Mesenchymal stem cell (in vitro differentiated cells and primary cell): ENCODE measurements at regions not wholly inside any gene's neighbourhood (a gene's known extent, or its start where the extent isn't known, plus 50 kb on each side); places are given as distances from the start of the nearest gene placed in this dataset.

Experiments used
- DNase-seq: peaks from one replicate; pipeline ENCODE4 v3.0.0-alpha.2; 2013
- H2AFZ ChIP-seq: one replicate; pipeline ENCODE4 v1.6.1; 2013; ENCODE audit warnings: low read depth, mild to moderate bottlenecking, control low read depth, inconsistent platforms, low read length, moderate library complexity
- H2AK5ac ChIP-seq: 2 replicates; pipeline ENCODE4 v1.6.1; 2013; ENCODE audit warnings: low read length, moderate library complexity, mild to moderate bottlenecking, inconsistent platforms; ENCODE audit not compliant: severe bottlenecking
- H2BK120ac ChIP-seq: one replicate; pipeline ENCODE4 v1.6.1; 2013; ENCODE audit warnings: low read depth, mild to moderate bottlenecking, inconsistent platforms, low read length, moderate library complexity
- H2BK12ac ChIP-seq, 2 experiments: one replicate each; pipeline ENCODE4 v1.6.1; 2013; ENCODE audit warnings: inconsistent platforms in 2 of 2, low read length in 2 of 2, mild to moderate bottlenecking in 2 of 2, moderate library complexity in 2 of 2, control low read depth in 1 of 2
- H2BK15ac ChIP-seq: one replicate; pipeline ENCODE4 v1.6.1; 2013; ENCODE audit warnings: mild to moderate bottlenecking, low read depth, inconsistent platforms; ENCODE audit not compliant: poor library complexity, severe bottlenecking
- H2BK5ac ChIP-seq: 2 replicates; pipeline ENCODE4 v1.6.1; 2013; ENCODE audit warnings: low read depth, mild to moderate bottlenecking, low read length, control low read depth, inconsistent platforms; ENCODE audit not compliant: poor library complexity, severe bottlenecking
- H3K14ac ChIP-seq, 2 experiments: one replicate each; pipeline ENCODE4 v1.6.1; 2013; ENCODE audit warnings: inconsistent platforms in 2 of 2, low read length in 2 of 2, control low read depth in 1 of 2, mild to moderate bottlenecking in 1 of 2, moderate library complexity in 1 of 2
- H3K18ac ChIP-seq, 2 experiments: one replicate each; pipeline ENCODE4 v1.6.1; 2013; ENCODE audit warnings: inconsistent platforms in 2 of 2, low read length in 2 of 2, control low read depth in 1 of 2, low read depth in 1 of 2, mild to moderate bottlenecking in 1 of 2
- H3K23ac ChIP-seq, 2 experiments: one replicate each; pipeline ENCODE4 v1.6.1; 2013; ENCODE audit warnings: inconsistent platforms in 2 of 2, low read length in 2 of 2, mild to moderate bottlenecking in 2 of 2, moderate library complexity in 2 of 2, control low read depth in 1 of 2
- H3K27ac ChIP-seq: 2 replicates; pipeline ENCODE4 v1.5.1; 2013; ENCODE audit warnings: mild to moderate bottlenecking, moderate library complexity, low read length, control low read depth, inconsistent platforms; ENCODE audit not compliant: poor library complexity, severe bottlenecking
- H3K27me3 ChIP-seq, 2 experiments: 2 replicates each; pipeline versions ENCODE4 v1.6.1 to v1.7.0; 2013; ENCODE audit warnings: low read length in 2 of 2, mild to moderate bottlenecking in 2 of 2, moderate library complexity in 2 of 2, control low read depth in 1 of 2, inconsistent platforms in 1 of 2; ENCODE audit not compliant: control insufficient read depth in 1 of 2, insufficient read depth in 1 of 2
- H3K36me3 ChIP-seq, 2 experiments: 2 replicates each; pipeline versions ENCODE4 v1.6.1 to v1.7.0; 2013; ENCODE audit warnings: low read length in 2 of 2, control low read depth in 1 of 2, inconsistent platforms in 1 of 2, low read depth in 1 of 2, mild to moderate bottlenecking in 1 of 2; ENCODE audit not compliant: insufficient read depth in 2 of 2, control insufficient read depth in 1 of 2
- H3K4ac ChIP-seq, 2 experiments: one replicate each; pipeline ENCODE4 v1.6.1; 2013; ENCODE audit warnings: inconsistent platforms in 2 of 2, low read length in 2 of 2, mild to moderate bottlenecking in 2 of 2, moderate library complexity in 2 of 2, control low read depth in 1 of 2, low read depth in 1 of 2
- H3K4me1 ChIP-seq: 2 replicates; pipeline ENCODE4 v1.6.1; 2013; ENCODE audit warnings: low read depth, low read length, control low read depth; ENCODE audit not compliant: control insufficient read depth, insufficient read depth
- H3K4me2 ChIP-seq: 2 replicates; pipeline ENCODE4 v1.6.1; 2013; ENCODE audit warnings: low read length, mild to moderate bottlenecking, inconsistent platforms; ENCODE audit not compliant: poor library complexity, severe bottlenecking
- H3K4me3 ChIP-seq, 2 experiments: 2 replicates each; pipeline versions ENCODE4 v1.5.1 to v1.7.0; 2013; ENCODE audit warnings: low read length in 2 of 2, mild to moderate bottlenecking in 2 of 2, control low read depth in 1 of 2, low read depth in 1 of 2; ENCODE audit not compliant: insufficient read depth in 1 of 2
- H3K79me1 ChIP-seq: replicated peaks from 2 replicates; pipeline ENCODE4 v1.6.1; 2013; ENCODE audit warnings: mild to moderate bottlenecking, control low read depth, low read length, inconsistent platforms; ENCODE audit not compliant: poor library complexity, severe bottlenecking
- H3K9ac ChIP-seq: 2 replicates; pipeline ENCODE4 v1.7.0; 2013; ENCODE audit warnings: mild to moderate bottlenecking, low read length, moderate library complexity
- H3K9me3 ChIP-seq: 2 replicates; pipeline ENCODE4 v1.7.0; 2013; ENCODE audit warnings: mild to moderate bottlenecking, low read length; ENCODE audit not compliant: control insufficient read depth
- H4K8ac ChIP-seq: one replicate; pipeline ENCODE4 v1.6.1; 2013; ENCODE audit warnings: inconsistent platforms, mild to moderate bottlenecking, low read length, moderate library complexity
- H4K91ac ChIP-seq: one replicate; pipeline ENCODE4 v1.6.1; 2013; ENCODE audit warnings: mild to moderate bottlenecking, low read length, inconsistent platforms
- WGBS: methylation state at CpG from one replicate; pipeline ENCODE4 v1.1.7; 2013; ENCODE audit warnings: mixed read lengths; 5-methylcytosine and 5-hydroxymethylcytosine counted together

DNA sequence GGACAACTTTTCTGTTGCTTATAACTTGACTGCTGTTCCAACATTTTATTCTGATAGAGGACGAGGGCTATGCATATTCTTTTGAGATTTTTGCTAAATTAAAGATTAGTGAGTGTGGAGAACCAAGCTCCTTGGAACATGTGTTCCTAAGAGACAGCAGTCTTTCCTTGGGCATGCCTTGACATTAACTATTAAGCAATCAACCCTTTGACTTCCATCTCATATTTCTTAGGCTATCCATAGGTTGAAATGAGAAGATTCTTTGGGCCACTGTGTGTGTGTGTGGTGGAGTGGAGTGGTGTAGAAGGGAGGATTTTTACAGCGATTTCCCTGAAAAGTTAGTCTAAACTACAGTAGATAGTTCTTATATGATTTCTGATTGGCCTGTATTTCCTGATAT, 127.4 kb upstream of the POF1B start:
- Histone ChIP-seq H2BK15ac (no peak overlapping the region), H4K8ac (no peak overlapping the region), H2BK5ac (no peak overlapping the region), H3K4ac (no peak overlapping the region), H2AFZ (no peak overlapping the region), H3K79me1 (no peaks in the 10 kb centered on the region), H2AK5ac (no peak overlapping the region), H3K9me3 (no peaks in the 10 kb centered on the region), H3K27ac (no peak overlapping the region), H3K18ac (no peak overlapping the region), H3K27me3 (no peaks in the 10 kb centered on the region), H3K23ac (no peak overlapping the region), H2BK12ac (no peak overlapping the region), H3K4me3 (no peak overlapping the region), H2BK120ac (no peak overlapping the region), H3K4me2 (no peak overlapping the region), H4K91ac (no peak overlapping the region), H3K36me3 (no peaks in the 10 kb centered on the region), H3K9ac (no peak overlapping the region), H3K14ac (no peak overlapping the region), H3K4me1 (no peaks in the 10 kb centered on the region)
- DNase-seq: no peak
- WGBS: 100% methylated on average over 1 of the region's 2 CpGs

DNA sequence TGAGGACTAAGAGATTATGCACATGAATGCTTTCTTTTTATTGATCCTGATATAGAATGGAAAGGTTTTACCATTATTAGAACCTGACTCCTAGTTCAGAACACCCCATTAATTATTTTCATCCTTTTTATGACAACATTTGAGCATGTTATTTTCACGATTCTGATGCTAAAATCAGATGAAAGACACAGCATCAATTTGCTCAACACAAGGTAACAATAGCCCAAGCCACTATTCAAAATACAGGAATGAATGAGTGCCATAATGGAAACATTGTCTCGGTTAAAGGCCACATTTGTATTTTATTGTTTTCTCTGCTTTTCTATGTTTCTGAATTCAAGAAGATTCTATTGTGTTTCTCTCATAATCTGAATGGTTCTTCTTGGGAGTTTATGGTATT, 126.3 kb upstream of the POF1B start:
- no peak overlapping the region for H2BK5ac ChIP-seq
- H3K27me3 ChIP-seq: no peaks in the 10 kb centered on the region
- no peak overlapping the region for H3K4ac ChIP-seq
- H3K27ac ChIP-seq: no peak overlapping the region
- no peaks in the 10 kb centered on the region for H3K4me1 ChIP-seq
- no peak overlapping the region for H2BK12ac ChIP-seq
- no peak overlapping the region for H3K9ac ChIP-seq
- no peak overlapping the region for H4K8ac ChIP-seq
- H3K4me2 ChIP-seq: no peak overlapping the region
- WGBS: no CpG with 5 or more reads among the region's 2 CpGs
- no peak overlapping the region for H4K91ac ChIP-seq
- H2AFZ ChIP-seq: no peak overlapping the region
- no peaks in the 10 kb centered on the region for H3K9me3 ChIP-seq
- H3K14ac ChIP-seq: no peak overlapping the region
- H2AK5ac ChIP-seq: no peak overlapping the region
- no peak overlapping the region for H3K4me3 ChIP-seq
- H3K18ac ChIP-seq: no peak overlapping the region
- H2BK15ac ChIP-seq: no peak overlapping the region
- no peaks in the 10 kb centered on the region for H3K79me1 ChIP-seq
- H2BK120ac ChIP-seq: no peak overlapping the region
- no peak for DNase-seq
- no peaks in the 10 kb centered on the region for H3K36me3 ChIP-seq
- no peak overlapping the region for H3K23ac ChIP-seq

- no peak for DNase-seq
- Histone ChIP-seq H4K8ac (no peak overlapping the region), H3K4me1 (no peaks in the 10 kb centered on the region), H3K18ac (no peak overlapping the region), H3K27me3 (no peaks in the 10 kb centered on the region), H3K4ac (no peak overlapping the region), H3K4me2 (no peak overlapping the region), H2AK5ac (no peak overlapping the region), H2BK5ac (no peak overlapping the region), H3K9ac (no peak overlapping the region), H3K27ac (no peak overlapping the region), H2BK12ac (no peak overlapping the region), H3K36me3 (no peaks in the 10 kb centered on the region), H3K14ac (no peak overlapping the region), H2BK120ac (no peak overlapping the region), H3K9me3 (no peaks in the 10 kb centered on the region), H3K4me3 (no peak overlapping the region), H3K79me1 (no peaks in the 10 kb centered on the region), H3K23ac (no peak overlapping the region), H2AFZ (no peak overlapping the region), H2BK15ac (no peak overlapping the region), H4K91ac (no peak overlapping the region)
- 88% methylated on average over 1 of the region's 1 CpG for WGBS
These were observed 124.9 kb upstream of the POF1B start for GRCh38 chrX:85504381-85504780.

- no peak overlapping the region for H4K8ac ChIP-seq
- 33% methylated on average over 3 of the region's 6 CpGs for WGBS
These were observed 124.0 kb upstream of the POF1B start for GRCh38 chrX:85503258-85504158.

More at GRCh38 chrX:85503258-85504158, 124.0 kb upstream of the POF1B start:
- no peak overlapping the region for H3K23ac ChIP-seq
- no peak overlapping the region for H3K4ac ChIP-seq
- no peak overlapping the region for H3K27ac ChIP-seq
- H3K4me2 ChIP-seq: no peak overlapping the region
- H2BK5ac ChIP-seq: no peak overlapping the region
- no peak overlapping the region for H3K4me3 ChIP-seq
- H3K18ac ChIP-seq: no peak overlapping the region
- H3K9ac ChIP-seq: no peak overlapping the region
- H2BK12ac ChIP-seq: no peak overlapping the region
- no peak overlapping the region for H4K91ac ChIP-seq
- no peak overlapping the region for H2AFZ ChIP-seq
- no peak overlapping the region for H2BK15ac ChIP-seq
- H3K14ac ChIP-seq: no peak overlapping the region
- DNase-seq: no peak
- H2AK5ac ChIP-seq: no peak overlapping the region
- no peak overlapping the region for H2BK120ac ChIP-seq
- H3K79me1 ChIP-seq: no peaks in the 10 kb centered on the region
- no peaks in the 10 kb centered on the region for H3K9me3 ChIP-seq
- no peaks in the 10 kb centered on the region for H3K36me3 ChIP-seq
- no peaks in the 10 kb centered on the region for H3K4me1 ChIP-seq
- no peaks in the 10 kb centered on the region for H3K27me3 ChIP-seq
